ENCODE measurements at regions not wholly inside any gene's neighbourhood (a gene's known extent, or its start where the extent isn't known, plus 50 kb on each side); places are given as distances from the start of the nearest gene placed in this dataset.
"Not testable (repeated sequence)": the region's sequence is repeated elsewhere in the genome, so short reads cannot be mapped to it uniquely, and the experiment has no call there.

GRCh38 chr2:87498854-87499238, 249.0 kb upstream of the PLGLB2 start:
- H3K4me1 Mint-ChIP-seq (ENCODE audit: low read depth, unreplicated experiment); H3K27ac Mint-ChIP-seq (ENCODE audit: unreplicated experiment); DNase-seq; CTCF ChIA-PET; H3K27me3 Mint-ChIP-seq (ENCODE audit: unreplicated experiment); H3K36me3 Mint-ChIP-seq (ENCODE audit: insufficient read depth, unreplicated experiment); H3K4me3 Mint-ChIP-seq (ENCODE audit: low read depth, unreplicated experiment); H3K9me3 Mint-ChIP-seq (ENCODE audit: low read depth, unreplicated experiment); BruUV-seq (replicated peaks); intact Hi-C loops (cut with micrococcal nuclease; ENCODE audit: unreplicated experiment): not testable (repeated sequence)

- DNase-seq; H3K4me3 Mint-ChIP-seq (ENCODE audit: low read depth, unreplicated experiment); intact Hi-C loops (cut with micrococcal nuclease; ENCODE audit: unreplicated experiment); CTCF ChIA-PET; H3K27ac Mint-ChIP-seq (ENCODE audit: unreplicated experiment); BruUV-seq (replicated peaks); H3K4me1 Mint-ChIP-seq (ENCODE audit: low read depth, unreplicated experiment); H3K9me3 Mint-ChIP-seq (ENCODE audit: low read depth, unreplicated experiment); H3K27me3 Mint-ChIP-seq (ENCODE audit: unreplicated experiment); H3K36me3 Mint-ChIP-seq (ENCODE audit: insufficient read depth, unreplicated experiment): not testable (repeated sequence)
These were observed 248.0 kb upstream of the PLGLB2 start for GRCh38 chr2:87499860-87500259.

- H3K9me3 Mint-ChIP-seq (ENCODE audit: low read depth, unreplicated experiment); CTCF ChIA-PET; intact Hi-C loops (cut with micrococcal nuclease; ENCODE audit: unreplicated experiment); DNase-seq; H3K4me1 Mint-ChIP-seq (ENCODE audit: low read depth, unreplicated experiment); BruUV-seq (replicated peaks); H3K4me3 Mint-ChIP-seq (ENCODE audit: low read depth, unreplicated experiment); H3K36me3 Mint-ChIP-seq (ENCODE audit: insufficient read depth, unreplicated experiment); H3K27ac Mint-ChIP-seq (ENCODE audit: unreplicated experiment); H3K27me3 Mint-ChIP-seq (ENCODE audit: unreplicated experiment): not testable (repeated sequence)
These were observed 247.5 kb upstream of the PLGLB2 start for GRCh38 chr2:87500421-87500820.

GRCh38 chr2:87500951-87501350, 246.9 kb upstream of the PLGLB2 start:
- BruUV-seq (replicated peaks); DNase-seq; H3K27ac Mint-ChIP-seq (ENCODE audit: unreplicated experiment); H3K27me3 Mint-ChIP-seq (ENCODE audit: unreplicated experiment); CTCF ChIA-PET; H3K36me3 Mint-ChIP-seq (ENCODE audit: insufficient read depth, unreplicated experiment); H3K4me3 Mint-ChIP-seq (ENCODE audit: low read depth, unreplicated experiment); H3K9me3 Mint-ChIP-seq (ENCODE audit: low read depth, unreplicated experiment); H3K4me1 Mint-ChIP-seq (ENCODE audit: low read depth, unreplicated experiment); intact Hi-C loops (cut with micrococcal nuclease; ENCODE audit: unreplicated experiment): not testable (repeated sequence)

GRCh38 chr2:87502948-87503347, 244.9 kb upstream of the PLGLB2 start:
- H3K4me3 Mint-ChIP-seq (ENCODE audit: low read depth, unreplicated experiment); H3K36me3 Mint-ChIP-seq (ENCODE audit: insufficient read depth, unreplicated experiment); CTCF ChIA-PET; intact Hi-C loops (cut with micrococcal nuclease; ENCODE audit: unreplicated experiment); DNase-seq; H3K9me3 Mint-ChIP-seq (ENCODE audit: low read depth, unreplicated experiment); H3K27ac Mint-ChIP-seq (ENCODE audit: unreplicated experiment); BruUV-seq (replicated peaks); H3K4me1 Mint-ChIP-seq (ENCODE audit: low read depth, unreplicated experiment); H3K27me3 Mint-ChIP-seq (ENCODE audit: unreplicated experiment): not testable (repeated sequence)

GRCh38 chr2:87505239-87505638, 242.6 kb upstream of the PLGLB2 start:
- H3K9me3 Mint-ChIP-seq (ENCODE audit: low read depth, unreplicated experiment); CTCF ChIA-PET; H3K4me3 Mint-ChIP-seq (ENCODE audit: low read depth, unreplicated experiment); BruUV-seq (replicated peaks); H3K27ac Mint-ChIP-seq (ENCODE audit: unreplicated experiment); intact Hi-C loops (cut with micrococcal nuclease; ENCODE audit: unreplicated experiment); H3K4me1 Mint-ChIP-seq (ENCODE audit: low read depth, unreplicated experiment); H3K36me3 Mint-ChIP-seq (ENCODE audit: insufficient read depth, unreplicated experiment); DNase-seq; H3K27me3 Mint-ChIP-seq (ENCODE audit: unreplicated experiment): not testable (repeated sequence)

- H3K27ac Mint-ChIP-seq (ENCODE audit: unreplicated experiment); H3K4me3 Mint-ChIP-seq (ENCODE audit: low read depth, unreplicated experiment); H3K36me3 Mint-ChIP-seq (ENCODE audit: insufficient read depth, unreplicated experiment); DNase-seq; intact Hi-C loops (cut with micrococcal nuclease; ENCODE audit: unreplicated experiment); BruUV-seq (replicated peaks); CTCF ChIA-PET; H3K9me3 Mint-ChIP-seq (ENCODE audit: low read depth, unreplicated experiment); H3K4me1 Mint-ChIP-seq (ENCODE audit: low read depth, unreplicated experiment); H3K27me3 Mint-ChIP-seq (ENCODE audit: unreplicated experiment): not testable (repeated sequence)
These were observed 242.0 kb upstream of the PLGLB2 start for GRCh38 chr2:87505909-87506308.

GRCh38 chr2:87507378-87508348, 240.2 kb upstream of the PLGLB2 start:
- DNase-seq; H3K27me3 Mint-ChIP-seq (ENCODE audit: unreplicated experiment); H3K36me3 Mint-ChIP-seq (ENCODE audit: insufficient read depth, unreplicated experiment); H3K4me1 Mint-ChIP-seq (ENCODE audit: low read depth, unreplicated experiment); BruUV-seq (replicated peaks); H3K27ac Mint-ChIP-seq (ENCODE audit: unreplicated experiment); H3K9me3 Mint-ChIP-seq (ENCODE audit: low read depth, unreplicated experiment); intact Hi-C loops (cut with micrococcal nuclease; ENCODE audit: unreplicated experiment); CTCF ChIA-PET; H3K4me3 Mint-ChIP-seq (ENCODE audit: low read depth, unreplicated experiment): not testable (repeated sequence)

- DNase-seq; H3K9me3 Mint-ChIP-seq (ENCODE audit: low read depth, unreplicated experiment); BruUV-seq (replicated peaks); H3K27ac Mint-ChIP-seq (ENCODE audit: unreplicated experiment); H3K36me3 Mint-ChIP-seq (ENCODE audit: insufficient read depth, unreplicated experiment); H3K4me1 Mint-ChIP-seq (ENCODE audit: low read depth, unreplicated experiment); intact Hi-C loops (cut with micrococcal nuclease; ENCODE audit: unreplicated experiment); CTCF ChIA-PET; H3K4me3 Mint-ChIP-seq (ENCODE audit: low read depth, unreplicated experiment); H3K27me3 Mint-ChIP-seq (ENCODE audit: unreplicated experiment): not testable (repeated sequence)
These were observed 236.6 kb upstream of the PLGLB2 start for GRCh38 chr2:87511195-87511778.

GRCh38 chr2:87512864-87513530, 234.9 kb upstream of the PLGLB2 start:
- H3K4me3 Mint-ChIP-seq (ENCODE audit: low read depth, unreplicated experiment); BruUV-seq (replicated peaks); H3K9me3 Mint-ChIP-seq (ENCODE audit: low read depth, unreplicated experiment); H3K36me3 Mint-ChIP-seq (ENCODE audit: insufficient read depth, unreplicated experiment); H3K4me1 Mint-ChIP-seq (ENCODE audit: low read depth, unreplicated experiment); DNase-seq; H3K27ac Mint-ChIP-seq (ENCODE audit: unreplicated experiment); H3K27me3 Mint-ChIP-seq (ENCODE audit: unreplicated experiment); intact Hi-C loops (cut with micrococcal nuclease; ENCODE audit: unreplicated experiment); CTCF ChIA-PET: not testable (repeated sequence)

Data from Calu3 (cell line).